ENCODE measurements at regions not wholly inside any gene's neighbourhood (a gene's known extent, or its start where the extent isn't known, plus 50 kb on each side); places are given as distances from the start of the nearest gene placed in this dataset.

- TF ChIP-seq CTCF (IDR thresholded peaks at IDR 0.05; ENCODE audit: poor library complexity, severe bottlenecking) (no peak), SMC3 (conservative IDR thresholded peaks at IDR 0.05; ENCODE audit: poor library complexity) (no peak), EZH2 (IDR thresholded peaks at IDR 0.05; ENCODE audit: borderline replicate concordance, insufficient read depth, low read length, poor library complexity, severe bottlenecking) (no peak), POLR2AphosphoS5 (IDR thresholded peaks at IDR 0.05) (no peak), TAF1 (IDR thresholded peaks at IDR 0.05; ENCODE audit: low read depth) (no peak), EP300 (conservative IDR thresholded peaks at IDR 0.05; ENCODE audit: poor library complexity, severe bottlenecking) (no peak), MXI1 (conservative IDR thresholded peaks at IDR 0.05; ENCODE audit: poor library complexity, severe bottlenecking) (no peak), REST (IDR thresholded peaks at IDR 0.05; ENCODE audit: borderline replicate concordance) (no peak)
Observed at GRCh38 chr1:239139801-239140200, 246.6 kb upstream of the CHRM3 start.

Measured in neural cell (in vitro differentiated cells).